D721Med (cell line): ENCODE measurements at regions not wholly inside any gene's neighbourhood (a gene's known extent, or its start where the extent isn't known, plus 50 kb on each side); places are given as distances from the start of the nearest gene placed in this dataset.

ENCODE experiments used
- DNase-seq: peaks from one replicate; pipeline ENCODE4 v3.0.0; 2011; ENCODE audit warnings: low spot score; ENCODE audit not compliant: insufficient read length
- FAIRE-seq: peaks from 2 replicates; lab custom pipeline; 2011; peaks lifted over from hg19 to GRCh38; lab: Jason Lieb, UNC
- CTCF ChIP-seq: IDR thresholded peaks from 2 replicates; pipeline ENCODE4 v1.5.1; 2012; ENCODE audit warnings: mild to moderate bottlenecking, control low read depth; ENCODE audit not compliant: insufficient read depth; ENCODE audit errors: missing control alignments

GRCh38 chr1:101152633-101153032 lies 84.2 kb upstream of the S1PR1 start:
- no peak for FAIRE-seq
- DNase-seq = no peak
- TF ChIP-seq CTCF = no peak

- DNase-seq (no peak), FAIRE-seq (no peak)
- no peak for TF ChIP-seq CTCF
These were observed 85.5 kb upstream of the S1PR1 start for GRCh38 chr1:101151286-101151685.

- no peak for FAIRE-seq
- no peak for TF ChIP-seq CTCF
- DNase-seq = no peak
These were observed 86.1 kb upstream of the S1PR1 start for GRCh38 chr1:101150670-101151069.

- TF ChIP-seq CTCF = no peak
- DNase-seq (no peak), FAIRE-seq (no peak)
These were observed 86.6 kb upstream of the S1PR1 start for GRCh38 chr1:101150266-101150665.

GRCh38 chr1:101148980-101149379 lies 87.8 kb upstream of the S1PR1 start:
- no peak for TF ChIP-seq CTCF
- no peak for FAIRE-seq
- no peak for DNase-seq

- TF ChIP-seq CTCF = no peak
- DNase-seq (no peak), FAIRE-seq (no peak)
These were observed 89.4 kb upstream of the S1PR1 start for GRCh38 chr1:101147381-101147780.

GRCh38 chr1:101145449-101145820 lies 91.4 kb upstream of the S1PR1 start:
- no peak for FAIRE-seq
- DNase-seq = no peak
- no peak for TF ChIP-seq CTCF
